ENCODE measurements at regions not wholly inside any gene's neighbourhood (a gene's known extent, or its start where the extent isn't known, plus 50 kb on each side); places are given as distances from the start of the nearest gene placed in this dataset.
"Not testable (repeated sequence)": the region's sequence is repeated elsewhere in the genome, so short reads cannot be mapped to it uniquely, and the experiment has no call there.

DNA sequence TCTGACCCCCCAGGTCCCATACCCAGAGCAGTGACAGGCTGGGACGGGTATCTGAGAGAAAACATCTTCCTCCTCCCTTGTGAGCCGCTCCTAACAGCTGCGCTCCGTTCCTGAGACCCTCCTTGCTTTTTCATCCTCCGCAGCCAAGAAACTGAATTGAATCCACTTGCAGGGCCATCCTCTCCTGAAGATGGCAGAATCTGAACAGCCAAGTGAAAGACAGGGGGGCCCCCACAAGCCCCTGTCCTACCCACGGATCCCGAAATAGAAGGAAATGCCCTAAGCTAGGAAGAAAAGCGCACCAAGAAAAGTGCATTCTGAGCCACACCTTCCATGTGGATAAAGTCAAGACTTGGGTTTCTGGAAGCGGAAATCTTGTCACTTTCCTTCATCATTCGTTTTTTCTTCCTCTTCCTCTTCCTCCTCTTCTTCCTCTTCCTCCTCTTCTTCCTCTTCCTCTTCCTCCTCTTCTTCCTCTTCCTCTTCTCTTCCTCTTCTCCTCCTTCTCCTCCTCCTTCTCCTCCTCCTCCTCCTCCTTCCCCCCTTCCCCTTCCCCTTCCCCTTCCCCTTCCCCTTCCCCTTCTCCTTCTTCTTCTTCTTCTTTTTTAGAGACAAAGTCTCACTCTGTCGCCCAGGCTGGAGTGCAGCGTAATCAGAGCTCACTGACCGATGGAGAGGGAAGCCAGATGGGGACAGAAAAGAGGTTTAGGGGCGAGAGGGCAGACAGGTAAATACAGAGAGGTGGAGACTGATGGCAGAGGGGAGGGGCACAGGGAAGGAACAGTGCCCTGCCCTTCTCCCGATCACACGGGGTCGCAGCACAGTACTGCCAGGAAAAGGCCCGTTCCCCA lies 86.0 kb upstream of the WWC2 start:
- Mint-ChIP-seq H3K9me3 (ENCODE audit: unreplicated experiment) (no peaks in the 10 kb centered on the region), H3K4me3 (ENCODE audit: unreplicated experiment) (peak overlapping the region; percentile 12), H3K4me1 (ENCODE audit: insufficient read depth, unreplicated experiment) (no peaks in the 10 kb centered on the region), H3K27ac (ENCODE audit: low read depth, unreplicated experiment) (no peak overlapping the region), H3K36me3 (ENCODE audit: insufficient read depth, unreplicated experiment) (no peaks in the 10 kb centered on the region), H3K27me3 (ENCODE audit: insufficient read depth, unreplicated experiment) (peaks cover 71% of the 10 kb centered on the region)
- intact Hi-C loops (cut with micrococcal nuclease), result no loop called here
- ChIA-PET POLR2A (no interaction called here), CTCF (interaction anchor here (0.8 kb wide), 1 partner anchor 10 kb away, joined by 4 read pairs; no protein-coding TSS in a partner anchor)
- no TSS peak for BruUV-seq (replicated peaks)
- TF ChIP-seq, protein P1, sequence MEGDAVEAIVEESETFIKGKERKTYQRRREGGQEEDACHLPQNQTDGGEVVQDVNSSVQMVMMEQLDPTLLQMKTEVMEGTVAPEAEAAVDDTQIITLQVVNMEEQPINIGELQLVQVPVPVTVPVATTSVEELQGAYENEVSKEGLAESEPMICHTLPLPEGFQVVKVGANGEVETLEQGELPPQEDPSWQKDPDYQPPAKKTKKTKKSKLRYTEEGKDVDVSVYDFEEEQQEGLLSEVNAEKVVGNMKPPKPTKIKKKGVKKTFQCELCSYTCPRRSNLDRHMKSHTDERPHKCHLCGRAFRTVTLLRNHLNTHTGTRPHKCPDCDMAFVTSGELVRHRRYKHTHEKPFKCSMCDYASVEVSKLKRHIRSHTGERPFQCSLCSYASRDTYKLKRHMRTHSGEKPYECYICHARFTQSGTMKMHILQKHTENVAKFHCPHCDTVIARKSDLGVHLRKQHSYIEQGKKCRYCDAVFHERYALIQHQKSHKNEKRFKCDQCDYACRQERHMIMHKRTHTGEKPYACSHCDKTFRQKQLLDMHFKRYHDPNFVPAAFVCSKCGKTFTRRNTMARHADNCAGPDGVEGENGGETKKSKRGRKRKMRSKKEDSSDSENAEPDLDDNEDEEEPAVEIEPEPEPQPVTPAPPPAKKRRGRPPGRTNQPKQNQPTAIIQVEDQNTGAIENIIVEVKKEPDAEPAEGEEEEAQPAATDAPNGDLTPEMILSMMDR (IDR thresholded peaks at IDR 0.05; ENCODE audit: unreplicated experiment), result no peak
- no peak for DNase-seq (ENCODE audit: unreplicated experiment)

DNA sequence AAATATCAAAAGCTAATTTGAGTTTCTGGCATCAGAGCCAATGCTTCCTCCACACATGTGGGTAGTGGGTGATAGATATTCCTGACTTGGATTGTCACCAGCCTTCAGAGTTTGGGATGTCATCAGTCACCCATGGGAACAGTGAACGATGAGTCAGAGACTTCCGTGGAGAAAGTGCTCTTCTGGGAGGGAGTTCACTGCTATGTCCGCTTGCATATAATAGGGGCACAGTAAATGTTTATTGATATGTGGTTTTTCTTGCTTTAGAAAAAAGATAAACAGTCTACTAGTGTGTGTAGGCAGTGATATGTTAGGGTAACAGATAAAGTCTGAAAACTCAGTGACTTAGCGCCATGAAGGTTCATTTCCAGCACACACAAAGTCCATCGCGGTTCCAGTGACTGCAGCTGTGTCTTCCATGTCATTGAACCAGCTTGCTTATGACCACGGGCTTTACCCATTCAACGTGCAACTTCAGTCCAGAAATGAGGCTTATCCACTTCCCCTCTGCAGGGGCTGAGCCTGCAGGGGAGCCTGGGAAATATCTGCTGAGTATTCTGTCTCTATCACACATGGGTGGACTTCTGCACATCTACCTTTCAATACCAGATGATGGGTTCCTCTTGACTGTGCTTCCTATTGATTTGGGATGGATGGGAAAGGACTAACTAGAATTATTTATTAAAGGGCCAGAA lies 87.7 kb upstream of the WWC2 start:
- H3K27ac Mint-ChIP-seq (ENCODE audit: low read depth, unreplicated experiment), result no peak overlapping the region
- CTCF ChIA-PET, result interaction anchor here (0.6 kb wide), 1 partner anchor 63 kb away, joined by 3 read pairs; no protein-coding TSS in a partner anchor
- no peak overlapping the region for H3K4me3 Mint-ChIP-seq (ENCODE audit: unreplicated experiment)
- peak; percentile 4 for DNase-seq (ENCODE audit: unreplicated experiment)
- POLR2A ChIA-PET, result no interaction called here
- no TSS peak for BruUV-seq (replicated peaks)
- peaks cover 75% of the 10 kb centered on the region for H3K27me3 Mint-ChIP-seq (ENCODE audit: insufficient read depth, unreplicated experiment)
- no peaks in the 10 kb centered on the region for H3K36me3 Mint-ChIP-seq (ENCODE audit: insufficient read depth, unreplicated experiment)
- H3K9me3 Mint-ChIP-seq (ENCODE audit: unreplicated experiment), result no peaks in the 10 kb centered on the region
- H3K4me1 Mint-ChIP-seq (ENCODE audit: insufficient read depth, unreplicated experiment), result no peaks in the 10 kb centered on the region
- TF ChIP-seq, protein P1 (IDR thresholded peaks at IDR 0.05; ENCODE audit: unreplicated experiment), result no peak
- intact Hi-C loops (cut with micrococcal nuclease), result no loop called here

DNA sequence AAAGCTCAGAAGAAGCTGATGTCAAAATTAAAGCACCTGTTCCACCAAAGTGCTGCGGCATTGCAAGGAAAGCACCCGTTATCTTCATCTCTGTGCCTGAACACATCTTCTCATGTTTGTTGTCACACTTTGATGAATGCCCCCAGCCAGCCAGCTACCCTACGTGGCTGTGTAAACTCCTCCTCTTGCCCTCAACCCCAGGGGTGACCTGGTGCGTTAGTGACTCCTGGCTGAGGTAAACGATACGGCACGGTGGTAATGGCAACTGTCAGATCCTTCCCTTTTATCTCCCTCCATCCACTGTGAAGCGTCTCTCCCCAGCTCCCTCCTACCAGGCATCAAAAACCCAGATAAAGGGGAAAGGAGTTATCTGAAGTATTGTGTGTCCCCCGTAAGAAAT lies 90.6 kb upstream of the WWC2 start:
- H3K36me3 Mint-ChIP-seq (ENCODE audit: insufficient read depth, unreplicated experiment), result no peaks in the 10 kb centered on the region
- no peak for DNase-seq (ENCODE audit: unreplicated experiment)
- intact Hi-C loops (cut with micrococcal nuclease), result no loop called here
- peaks cover 68% of the 10 kb centered on the region for H3K27me3 Mint-ChIP-seq (ENCODE audit: insufficient read depth, unreplicated experiment)
- CTCF ChIA-PET, result no interaction called here
- H3K9me3 Mint-ChIP-seq (ENCODE audit: unreplicated experiment), result peaks cover 10% of the 10 kb centered on the region
- POLR2A ChIA-PET, result no interaction called here
- no TSS peak for BruUV-seq (replicated peaks)
- TF ChIP-seq, protein P1 (IDR thresholded peaks at IDR 0.05; ENCODE audit: unreplicated experiment), result no peak
- no peak overlapping the region for H3K27ac Mint-ChIP-seq (ENCODE audit: low read depth, unreplicated experiment)
- H3K4me1 Mint-ChIP-seq (ENCODE audit: insufficient read depth, unreplicated experiment), result no peaks in the 10 kb centered on the region
- no peak overlapping the region for H3K4me3 Mint-ChIP-seq (ENCODE audit: unreplicated experiment)

DNA sequence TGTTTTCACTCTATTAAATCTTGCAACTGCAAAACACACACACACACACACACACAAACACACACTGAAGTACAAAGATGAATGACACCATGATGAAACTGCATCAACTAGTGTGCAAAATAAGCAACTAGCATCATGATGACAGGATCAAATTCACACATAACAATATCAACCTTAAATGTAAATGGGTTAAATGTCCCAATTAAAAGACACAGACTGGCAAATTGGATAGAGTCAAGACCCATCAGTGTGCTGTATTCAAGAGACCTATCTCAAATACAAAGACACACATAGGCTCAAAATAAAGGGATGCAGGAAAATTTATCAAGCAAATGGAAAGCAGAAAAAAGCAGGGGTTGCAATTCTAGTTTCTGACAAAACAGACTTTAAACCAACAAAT lies 87.2 kb upstream of the DCTD start:
- peaks cover 26% of the 10 kb centered on the region for H3K27me3 Mint-ChIP-seq (ENCODE audit: insufficient read depth, unreplicated experiment)
- CTCF ChIA-PET, result interaction anchor here (0.7 kb wide), 2 partner anchors 8 to 263 kb away, joined by 3 read pairs; no protein-coding TSS in a partner anchor
- H3K36me3 Mint-ChIP-seq (ENCODE audit: insufficient read depth, unreplicated experiment); H3K4me3 Mint-ChIP-seq (ENCODE audit: unreplicated experiment); H3K9me3 Mint-ChIP-seq (ENCODE audit: unreplicated experiment); H3K4me1 Mint-ChIP-seq (ENCODE audit: insufficient read depth, unreplicated experiment); H3K27ac Mint-ChIP-seq (ENCODE audit: low read depth, unreplicated experiment); POLR2A ChIA-PET; BruUV-seq (replicated peaks); DNase-seq (ENCODE audit: unreplicated experiment); intact Hi-C loops (cut with micrococcal nuclease): not testable (repeated sequence)
